Femur (tissue), 1 donor: ENCODE measurements at regions not wholly inside any gene's neighbourhood (a gene's known extent, or its start where the extent isn't known, plus 50 kb on each side); places are given as distances from the start of the nearest gene placed in this dataset.
"Not testable (repeated sequence)": the region's sequence is repeated elsewhere in the genome, so short reads cannot be mapped to it uniquely, and the experiment has no call there.

ENCODE experiments used
- DNase-seq: peaks from one replicate; pipeline ENCODE4 v3.0.0-alpha.2; 2017

DNA sequence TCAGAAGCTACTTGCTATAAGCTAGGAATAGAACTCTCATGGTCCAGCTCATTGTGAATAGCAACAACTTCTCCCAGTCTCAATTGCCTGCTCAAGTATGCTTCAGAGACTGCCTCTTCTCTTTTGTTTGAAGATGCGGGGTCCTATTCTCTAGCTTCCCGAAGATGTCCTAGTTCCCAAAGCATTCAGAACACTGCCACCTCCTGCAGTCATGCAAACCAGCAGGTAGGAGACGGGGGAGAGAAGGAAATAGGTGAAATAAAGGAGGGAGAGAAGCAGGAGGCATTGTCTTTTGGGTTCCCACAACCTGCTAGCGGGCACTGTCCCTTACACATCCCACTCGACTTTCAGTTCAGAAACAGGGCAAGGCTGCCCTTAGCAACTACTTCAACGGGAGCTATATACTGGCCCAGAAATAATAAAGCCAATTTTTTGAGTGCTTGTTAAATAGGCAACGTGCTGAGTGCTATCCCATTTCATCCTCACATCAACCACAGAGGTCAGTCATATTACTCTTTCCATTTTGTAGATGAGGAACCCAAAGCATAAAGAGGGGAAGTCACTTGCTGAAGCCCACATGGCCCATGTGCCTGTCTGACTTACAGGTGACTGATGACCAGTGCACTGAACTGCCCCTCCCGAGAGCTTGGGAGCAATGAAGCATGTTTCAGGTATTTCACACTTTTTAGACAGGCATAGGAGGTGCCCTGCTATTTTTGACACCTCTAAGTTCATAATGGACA, 61.9 kb upstream of the ATXN1 start:
- no peak for DNase-seq

DNA sequence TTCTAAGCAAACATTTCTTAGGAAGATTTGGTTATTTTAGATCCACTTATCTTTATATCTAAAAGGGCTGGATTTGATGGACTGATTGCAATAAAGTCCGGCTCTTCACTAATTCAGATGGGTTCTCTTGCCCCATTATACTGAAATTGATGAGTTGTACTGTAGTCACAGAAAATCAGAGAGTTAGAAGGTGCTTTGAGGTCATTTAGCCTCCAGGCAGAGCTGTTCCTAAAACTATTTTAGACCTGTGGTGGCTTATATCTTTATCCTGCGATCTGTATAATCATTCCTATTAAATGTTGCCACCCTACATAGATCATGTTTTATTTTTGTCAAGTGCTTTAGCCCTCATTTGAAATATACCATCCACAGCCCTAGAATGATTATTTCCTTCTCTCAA, 61.3 kb upstream of the ATXN1 start:
- DNase-seq = no peak

DNA sequence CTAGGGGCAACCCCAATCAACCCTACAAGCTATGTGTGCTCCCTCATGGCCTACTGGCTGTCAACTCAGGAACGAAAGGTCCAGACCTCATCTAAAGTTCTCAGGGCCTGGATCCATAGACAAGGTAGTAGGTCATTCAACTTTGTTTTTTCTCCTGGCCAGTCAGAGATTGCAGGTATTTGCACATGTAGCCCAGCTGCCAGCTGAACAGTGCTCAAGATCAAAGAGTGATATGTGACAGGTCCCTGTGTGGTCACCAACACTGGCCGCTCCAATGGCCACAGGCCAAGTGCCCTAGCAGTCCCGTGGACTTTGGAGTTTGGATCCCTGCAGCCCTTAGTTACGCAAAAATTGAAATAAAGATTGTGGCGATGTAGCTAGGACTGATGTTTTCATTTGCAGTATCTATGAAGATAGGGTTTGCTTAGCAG, 60.6 kb upstream of the ATXN1 start:
- DNase-seq = no peak

DNA sequence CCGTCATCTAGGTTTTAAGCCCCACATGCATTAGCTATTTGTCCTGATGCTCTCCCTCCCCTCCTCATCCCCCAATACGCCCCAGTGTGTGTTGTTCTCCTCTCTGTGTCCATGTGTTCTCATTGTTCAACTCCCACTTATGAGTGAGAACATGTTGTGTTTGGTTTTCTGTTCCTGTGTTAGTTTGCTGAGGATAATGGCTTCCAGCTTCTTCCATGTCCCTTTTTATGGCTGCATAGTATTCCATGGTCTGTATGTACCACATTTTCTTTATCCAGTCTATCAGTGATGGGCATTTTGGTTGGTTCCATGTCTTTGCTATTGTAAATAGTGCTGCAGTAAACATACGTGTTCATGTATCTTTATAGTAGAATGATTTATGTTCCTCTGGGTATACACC, 59.0 kb upstream of the ATXN1 start:
- DNase-seq = not testable (repeated sequence)

DNA sequence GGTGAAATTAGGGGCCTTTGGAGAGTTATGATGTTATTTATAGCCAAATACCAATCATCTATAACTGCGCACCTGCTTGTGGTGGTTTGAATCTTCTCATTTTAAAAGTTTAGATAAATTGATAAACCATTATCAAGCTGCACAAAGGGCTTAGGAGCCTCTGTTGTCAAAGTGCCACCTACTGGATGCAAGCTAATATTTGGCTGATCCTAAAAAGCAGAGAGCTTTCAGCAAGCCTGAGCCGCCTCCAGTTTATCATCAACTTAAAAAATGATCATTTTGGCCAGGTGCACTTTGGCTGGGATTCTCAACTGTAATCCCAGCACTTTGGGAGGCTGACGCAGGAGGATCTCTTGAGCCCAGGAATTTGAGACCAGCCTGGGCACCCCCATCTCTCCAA, 58.5 kb upstream of the ATXN1 start:
- no peak for DNase-seq

DNA sequence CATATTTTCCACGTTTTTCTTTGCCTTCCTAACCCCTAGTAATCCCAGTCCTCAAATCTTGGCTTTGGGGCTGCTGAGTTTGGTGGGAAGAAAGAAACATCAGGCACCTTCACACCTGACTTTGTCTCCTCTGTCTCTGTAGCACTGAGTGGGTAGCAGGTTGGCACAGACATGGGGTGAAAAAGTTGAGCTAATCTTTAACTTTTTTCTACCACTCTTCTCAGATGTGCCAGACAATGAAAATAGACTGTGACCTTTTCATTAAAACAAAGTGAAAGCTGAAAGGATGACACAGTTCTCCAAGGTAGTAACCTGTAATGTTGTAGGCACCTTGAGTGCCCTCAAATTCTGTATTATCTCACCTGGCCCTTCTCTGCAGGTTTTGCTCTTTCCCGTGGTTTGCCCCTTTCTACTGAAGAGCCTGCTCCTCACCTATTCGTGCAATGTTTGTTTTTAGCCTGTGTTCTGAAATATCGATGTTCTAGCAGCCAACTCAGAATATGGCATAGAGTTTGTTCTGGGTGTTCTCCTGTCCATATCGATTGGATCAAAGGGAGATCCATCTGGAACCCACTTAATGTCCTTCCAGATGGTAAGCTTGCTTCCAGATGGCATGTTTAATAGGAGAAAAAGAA, 57.8 kb upstream of the ATXN1 start:
- no peak for DNase-seq

DNA sequence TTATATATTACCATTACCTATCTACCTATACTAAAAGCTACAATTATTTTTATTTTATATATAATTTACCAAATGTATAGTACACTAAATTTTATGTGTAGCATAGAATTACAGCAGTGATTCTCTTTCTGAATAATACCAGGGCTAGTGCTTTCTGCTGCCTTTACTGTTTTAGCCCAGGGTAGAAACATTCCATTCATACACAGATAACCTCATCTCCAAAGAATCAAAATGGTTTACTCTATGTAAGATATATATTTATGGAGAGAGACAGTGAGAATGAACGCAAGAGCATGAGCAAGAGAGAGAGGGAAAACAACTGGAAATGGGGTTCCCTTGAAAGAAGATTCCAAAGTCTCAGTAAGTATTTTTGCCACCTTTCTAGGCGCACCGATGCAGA, 56.3 kb upstream of the ATXN1 start:
- DNase-seq = no peak

DNA sequence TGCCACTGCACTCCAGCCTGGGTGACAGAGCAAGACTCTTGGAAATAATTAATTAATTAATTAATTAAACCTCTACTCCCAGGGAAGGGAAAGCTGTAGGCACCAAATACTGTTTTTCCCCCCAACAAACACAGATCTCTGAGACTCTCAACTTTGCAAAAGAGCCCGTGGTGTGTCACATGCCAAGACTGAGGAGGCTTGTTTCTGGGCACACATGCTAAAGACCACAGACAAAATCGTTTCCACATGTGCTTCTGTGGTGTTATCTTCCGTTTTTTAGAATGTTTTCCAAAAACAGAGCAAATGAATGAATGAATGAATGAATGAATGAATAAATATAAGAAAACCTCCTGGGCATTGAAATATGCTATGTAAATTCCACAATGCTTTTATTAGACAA, 55.6 kb upstream of the ATXN1 start:
- no peak for DNase-seq

DNA sequence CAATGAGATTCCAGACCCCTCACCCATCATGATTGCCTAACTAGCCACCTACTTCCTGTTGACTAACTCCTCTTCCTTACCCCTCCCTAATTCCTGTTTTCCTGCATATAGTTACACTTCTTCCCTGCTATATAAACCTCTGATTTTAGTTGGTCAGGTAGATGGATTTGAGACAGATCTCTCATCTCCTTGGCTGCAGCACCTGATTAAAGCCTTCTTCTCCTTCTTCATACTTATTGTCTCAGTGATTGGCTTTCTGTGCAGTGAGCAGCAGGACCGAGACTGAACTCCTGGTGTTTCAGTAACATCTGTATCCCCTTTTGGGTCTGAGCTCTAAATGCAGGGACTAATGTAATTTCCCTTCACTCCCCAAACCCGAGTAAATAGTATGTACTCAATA, 51.7 kb upstream of the ATXN1 start:
- no peak for DNase-seq

DNA sequence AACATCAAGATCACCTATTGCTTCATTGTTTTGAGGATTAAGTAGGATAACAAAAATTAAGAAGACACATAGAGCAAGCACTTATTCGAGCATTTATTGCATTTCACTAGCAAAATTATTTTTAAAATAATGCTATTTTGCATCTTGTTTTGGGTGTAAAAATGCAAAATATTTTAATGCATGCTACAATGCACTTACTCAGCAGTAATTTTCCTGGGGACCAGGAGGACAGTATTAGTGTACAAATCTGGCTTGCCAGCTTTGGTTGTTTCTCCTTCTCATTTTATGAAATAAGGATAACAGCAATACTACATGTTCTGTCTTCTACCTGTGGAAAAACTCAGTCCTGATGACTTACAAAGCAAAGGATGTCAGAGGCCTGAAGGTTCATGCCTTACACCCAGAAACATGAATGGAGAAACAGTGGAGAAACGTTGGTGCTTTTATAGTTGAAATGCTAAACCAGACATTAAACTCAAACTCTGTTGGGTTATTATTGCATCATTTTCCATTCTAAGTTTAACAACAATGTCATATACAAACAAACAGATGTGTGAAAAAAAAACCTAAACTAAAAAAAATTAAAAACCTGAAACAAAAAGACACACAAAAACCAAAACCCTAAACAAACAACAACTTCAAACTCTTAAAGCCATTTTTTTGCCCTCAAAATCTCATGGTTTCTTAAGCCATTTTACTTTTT, 50.2 kb upstream of the ATXN1 start:
- DNase-seq = no peak
